MCF 10A (cell line): ENCODE measurements at regions not wholly inside any gene's neighbourhood (a gene's known extent, or its start where the extent isn't known, plus 50 kb on each side); places are given as distances from the start of the nearest gene placed in this dataset.
A peak's percentile ranks its signal among the peaks of the same experiment; 100 is the strongest.

Experiments used
- BruUV-seq: library from RNA; stranded (reverse); fragments of 400-500 nt; replicated peaks from 2 replicates; lab custom pipeline; 2021; lab: Mats Ljungman, UMichigan
- CTCF ChIA-PET: fragments of 300-600 bp; sonication (Branson Sonifier 250); formaldehyde crosslinking; extraction: SDS; loops from one replicate; lab custom pipeline; 2021; ENCODE audit warnings: antibody characterized with exemption, inconsistent platforms; lab: Yijun Ruan, JAX
- POLR2A ChIA-PET: fragments of 300-600, 350-650 bp; sonication (Branson Sonifier 250); formaldehyde crosslinking; extraction: SDS; loops from one replicate; lab custom pipeline; 2020; ENCODE audit warnings: antibody characterized with exemption, inconsistent platforms; lab: Yijun Ruan, JAX
- DNase-seq: peaks from one replicate; pipeline ENCODE4 v3.0.0-alpha.2; 2018; ENCODE audit not compliant: unreplicated experiment
- H3K27ac Mint-ChIP-seq: one replicate; pipeline ENCODE4 v1.8.0; 2022; ENCODE audit warnings: mild to moderate bottlenecking, low read depth, mixed read lengths; ENCODE audit not compliant: unreplicated experiment
- H3K27me3 Mint-ChIP-seq: one replicate; pipeline ENCODE4 v1.8.0; 2022; ENCODE audit warnings: mixed read lengths; ENCODE audit not compliant: insufficient read depth, unreplicated experiment
- H3K36me3 Mint-ChIP-seq: one replicate; pipeline ENCODE4 v1.8.0; 2022; ENCODE audit warnings: mild to moderate bottlenecking, moderate library complexity, mixed read lengths; ENCODE audit not compliant: insufficient read depth, unreplicated experiment
- H3K4me1 Mint-ChIP-seq: one replicate; pipeline ENCODE4 v1.8.0; 2022; ENCODE audit warnings: mixed read lengths; ENCODE audit not compliant: insufficient read depth, unreplicated experiment
- H3K4me3 Mint-ChIP-seq: one replicate; pipeline ENCODE4 v1.8.0; 2022; ENCODE audit warnings: mild to moderate bottlenecking, moderate library complexity, mixed read lengths; ENCODE audit not compliant: unreplicated experiment
- H3K9me3 Mint-ChIP-seq: one replicate; pipeline ENCODE4 v1.8.0; 2022; ENCODE audit warnings: mixed read lengths; ENCODE audit not compliant: unreplicated experiment
- intact Hi-C: fragments of 100-400 bp; cut with micrococcal nuclease; formaldehyde crosslinking; loops from 2 replicates; pipeline ENCODE4 v1.14.1; 2022
- TF ChIP-seq, protein P1 (sequence below): fragments of 200-600 bp; IDR thresholded peaks from one replicate; pipeline ENCODE4 v1.8.0; 2022; ENCODE audit warnings: antibody characterized with exemption, mild to moderate bottlenecking; ENCODE audit not compliant: unreplicated experiment

DNA sequence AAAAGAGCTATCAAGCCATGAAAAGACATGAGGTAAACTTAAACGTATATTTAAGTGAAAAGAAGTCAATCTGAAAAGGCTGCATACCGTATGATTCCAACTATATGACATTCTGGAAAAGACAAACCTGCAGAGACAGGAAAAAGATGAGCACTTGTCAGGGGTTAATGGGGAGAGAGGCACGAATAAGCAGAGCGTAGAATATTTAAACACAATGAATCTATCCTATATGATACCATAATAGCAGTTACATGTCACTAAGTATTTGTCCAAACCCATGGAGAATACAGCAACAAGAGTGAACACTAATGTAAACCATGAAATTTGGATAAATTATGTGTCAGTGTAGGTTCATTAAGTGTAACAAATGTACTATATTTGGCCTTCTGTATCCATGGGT is 560.3 kb upstream of the ANO3 start:
- no TSS peak for BruUV-seq
- CTCF ChIA-PET, result no interaction called here

DNA sequence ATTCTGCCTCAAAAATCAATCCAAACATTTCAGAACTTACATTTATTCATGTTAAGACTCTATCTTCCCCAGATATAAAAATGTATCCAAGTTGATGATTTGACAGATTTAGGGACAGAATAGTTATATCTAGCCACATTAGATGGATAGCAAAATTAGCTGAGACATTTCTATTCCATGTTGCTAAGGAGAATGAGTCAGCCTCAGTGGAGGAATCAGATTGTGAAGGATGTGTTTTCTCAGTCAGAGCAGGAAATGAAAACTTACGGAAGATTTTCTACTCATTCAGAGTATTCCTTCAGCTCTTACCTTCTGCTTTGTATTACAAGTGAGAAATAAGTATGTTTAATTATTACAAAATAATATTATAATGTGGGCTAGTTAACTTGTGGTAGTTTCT is 556.3 kb upstream of the ANO3 start:
- Mint-ChIP-seq H3K36me3 (no peaks in the 10 kb centered on the region), H3K27me3 (peaks cover 38% of the 10 kb centered on the region), H3K4me1 (peaks cover 6% of the 10 kb centered on the region), H3K4me3 (no peak overlapping the region), H3K9me3 (no peaks in the 10 kb centered on the region), H3K27ac (no peak overlapping the region)
- TF ChIP-seq, protein P1, sequence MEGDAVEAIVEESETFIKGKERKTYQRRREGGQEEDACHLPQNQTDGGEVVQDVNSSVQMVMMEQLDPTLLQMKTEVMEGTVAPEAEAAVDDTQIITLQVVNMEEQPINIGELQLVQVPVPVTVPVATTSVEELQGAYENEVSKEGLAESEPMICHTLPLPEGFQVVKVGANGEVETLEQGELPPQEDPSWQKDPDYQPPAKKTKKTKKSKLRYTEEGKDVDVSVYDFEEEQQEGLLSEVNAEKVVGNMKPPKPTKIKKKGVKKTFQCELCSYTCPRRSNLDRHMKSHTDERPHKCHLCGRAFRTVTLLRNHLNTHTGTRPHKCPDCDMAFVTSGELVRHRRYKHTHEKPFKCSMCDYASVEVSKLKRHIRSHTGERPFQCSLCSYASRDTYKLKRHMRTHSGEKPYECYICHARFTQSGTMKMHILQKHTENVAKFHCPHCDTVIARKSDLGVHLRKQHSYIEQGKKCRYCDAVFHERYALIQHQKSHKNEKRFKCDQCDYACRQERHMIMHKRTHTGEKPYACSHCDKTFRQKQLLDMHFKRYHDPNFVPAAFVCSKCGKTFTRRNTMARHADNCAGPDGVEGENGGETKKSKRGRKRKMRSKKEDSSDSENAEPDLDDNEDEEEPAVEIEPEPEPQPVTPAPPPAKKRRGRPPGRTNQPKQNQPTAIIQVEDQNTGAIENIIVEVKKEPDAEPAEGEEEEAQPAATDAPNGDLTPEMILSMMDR, result no peak
- ChIA-PET CTCF (no interaction called here), POLR2A (no interaction called here)
- no TSS peak for BruUV-seq
- intact Hi-C loops, result no loop called here
- DNase-seq, result no peak

More for the DNA sequence above, 560.3 kb upstream of the ANO3 start:
- Mint-ChIP-seq H3K4me1 (no peaks in the 10 kb centered on the region), H3K27ac (no peak overlapping the region), H3K9me3 (no peaks in the 10 kb centered on the region), H3K27me3 (peaks cover 47% of the 10 kb centered on the region), H3K36me3 (no peaks in the 10 kb centered on the region), H3K4me3 (no peak overlapping the region)
- DNase-seq, result no peak
- POLR2A ChIA-PET, result no interaction called here
- intact Hi-C loops, result no loop called here
- TF ChIP-seq, protein P1, result no peak

DNA sequence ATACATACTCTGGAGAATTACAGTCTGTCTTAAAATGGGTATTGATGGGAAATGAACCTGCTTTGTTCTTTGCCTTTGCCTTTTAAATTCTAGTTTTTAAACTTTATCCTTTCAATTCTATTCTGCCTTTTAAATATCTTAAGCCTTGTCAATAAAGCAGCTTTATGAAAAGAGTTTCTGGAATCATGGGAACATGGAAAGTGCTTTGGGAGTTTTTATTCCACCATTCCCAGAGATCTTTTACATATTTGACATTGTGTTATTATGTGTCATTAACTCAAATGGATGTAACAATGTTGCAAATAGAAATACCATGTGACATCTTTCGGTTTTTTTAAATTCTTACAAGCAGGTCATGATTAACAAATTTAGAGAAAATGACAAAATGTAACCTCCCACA is 555.7 kb upstream of the ANO3 start:
- Mint-ChIP-seq H3K4me1 (peaks cover 6% of the 10 kb centered on the region), H3K36me3 (no peaks in the 10 kb centered on the region), H3K27ac (no peak overlapping the region), H3K4me3 (no peak overlapping the region), H3K27me3 (peaks cover 36% of the 10 kb centered on the region), H3K9me3 (no peaks in the 10 kb centered on the region)
- no peak for DNase-seq
- CTCF ChIA-PET, result no interaction called here
- POLR2A ChIA-PET, result no interaction called here
- BruUV-seq, result no TSS peak
- TF ChIP-seq, protein P1, result no peak
- intact Hi-C loops, result no loop called here

DNA sequence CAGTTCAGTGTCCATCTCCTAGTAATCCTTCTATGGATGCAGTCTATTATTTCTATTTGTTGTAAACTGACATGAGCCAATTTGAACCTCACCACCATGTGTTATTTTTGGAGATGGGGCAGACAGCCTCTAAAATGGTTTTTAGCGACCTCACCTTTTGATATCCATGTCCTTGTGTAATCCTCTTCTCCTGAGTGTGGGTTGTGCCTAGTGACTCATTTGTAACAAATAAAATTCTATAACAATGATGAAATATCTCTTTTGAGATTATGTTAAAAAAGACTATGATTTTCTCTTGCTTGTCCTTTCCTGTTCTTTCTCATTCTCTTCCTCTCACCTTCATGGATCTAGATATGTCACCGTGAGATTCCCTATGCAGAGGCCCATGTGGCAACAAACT is 554.6 kb upstream of the ANO3 start:
- TF ChIP-seq, protein P1, result no peak
- intact Hi-C loops, result no loop called here
- Mint-ChIP-seq H3K4me3 (no peak overlapping the region), H3K9me3 (no peaks in the 10 kb centered on the region), H3K36me3 (no peaks in the 10 kb centered on the region), H3K27me3 (peaks cover 36% of the 10 kb centered on the region), H3K4me1 (peaks cover 6% of the 10 kb centered on the region), H3K27ac (no peak overlapping the region)
- CTCF ChIA-PET, result no interaction called here
- DNase-seq, result peak; percentile 24
- POLR2A ChIA-PET, result no interaction called here
- no TSS peak for BruUV-seq
